ENCODE measurements at regions not wholly inside any gene's neighbourhood (a gene's known extent, or its start where the extent isn't known, plus 50 kb on each side); places are given as distances from the start of the nearest gene placed in this dataset.
A peak's percentile ranks its signal among the peaks of the same experiment; 100 is the strongest.

DNA sequence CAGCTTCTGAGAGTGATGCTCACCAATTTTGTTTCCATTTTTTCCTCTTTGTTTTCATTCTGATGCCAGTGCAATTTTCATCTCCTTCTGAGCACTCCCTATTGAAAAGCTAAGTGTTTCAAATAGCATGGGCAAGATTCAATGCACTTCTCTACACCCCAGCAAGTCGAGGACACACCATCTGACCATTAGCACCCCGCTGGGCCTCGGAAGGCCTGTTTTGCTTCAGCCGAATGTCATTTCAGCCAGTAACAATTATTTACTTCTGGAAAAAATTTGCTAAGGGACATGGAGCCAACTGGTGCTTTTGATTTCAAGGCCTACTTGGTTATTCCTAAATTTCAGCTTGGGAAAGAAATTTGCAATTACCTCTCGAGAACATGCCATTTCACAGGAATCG is 392.4 kb downstream of the RNF144A start:
- TF ChIP-seq, protein P1, sequence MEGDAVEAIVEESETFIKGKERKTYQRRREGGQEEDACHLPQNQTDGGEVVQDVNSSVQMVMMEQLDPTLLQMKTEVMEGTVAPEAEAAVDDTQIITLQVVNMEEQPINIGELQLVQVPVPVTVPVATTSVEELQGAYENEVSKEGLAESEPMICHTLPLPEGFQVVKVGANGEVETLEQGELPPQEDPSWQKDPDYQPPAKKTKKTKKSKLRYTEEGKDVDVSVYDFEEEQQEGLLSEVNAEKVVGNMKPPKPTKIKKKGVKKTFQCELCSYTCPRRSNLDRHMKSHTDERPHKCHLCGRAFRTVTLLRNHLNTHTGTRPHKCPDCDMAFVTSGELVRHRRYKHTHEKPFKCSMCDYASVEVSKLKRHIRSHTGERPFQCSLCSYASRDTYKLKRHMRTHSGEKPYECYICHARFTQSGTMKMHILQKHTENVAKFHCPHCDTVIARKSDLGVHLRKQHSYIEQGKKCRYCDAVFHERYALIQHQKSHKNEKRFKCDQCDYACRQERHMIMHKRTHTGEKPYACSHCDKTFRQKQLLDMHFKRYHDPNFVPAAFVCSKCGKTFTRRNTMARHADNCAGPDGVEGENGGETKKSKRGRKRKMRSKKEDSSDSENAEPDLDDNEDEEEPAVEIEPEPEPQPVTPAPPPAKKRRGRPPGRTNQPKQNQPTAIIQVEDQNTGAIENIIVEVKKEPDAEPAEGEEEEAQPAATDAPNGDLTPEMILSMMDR (IDR thresholded peaks at IDR 0.05), result no peak
- intact Hi-C loops (cut with DNase I, micrococcal nuclease), result no loop called here
- H3K4me1 ChIP-seq (ENCODE audit: low read depth), result no peaks in the 10 kb centered on the region
- no peaks in the 10 kb centered on the region for H3K36me3 ChIP-seq (ENCODE audit: low read depth)
- DNase-seq (no peak), ATAC-seq (no peak)
- no peaks in the 10 kb centered on the region for H3K9me3 ChIP-seq
- no peak overlapping the region for H3K4me3 ChIP-seq

DNA sequence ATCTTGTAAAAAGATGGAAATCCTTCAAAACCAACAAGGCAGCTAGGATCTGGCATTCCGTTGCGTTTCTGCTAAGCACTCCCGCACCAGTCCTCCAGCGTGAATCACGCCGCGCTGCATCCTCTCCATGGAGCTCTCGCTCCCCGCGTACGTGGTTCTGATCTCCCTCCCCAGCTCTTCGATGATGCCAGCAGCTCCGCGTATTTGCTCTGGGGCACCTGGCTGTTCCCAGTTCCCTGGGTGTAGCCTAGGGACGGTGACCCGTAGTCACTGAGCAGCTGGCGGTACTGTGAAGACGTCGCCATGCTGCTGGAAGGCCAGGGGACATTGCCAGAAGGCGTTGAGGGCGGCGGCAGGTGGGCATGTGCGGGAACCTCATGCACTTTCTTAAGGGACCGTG is 407.5 kb downstream of the RNF144A start:
- Histone ChIP-seq H3K4me3 (no peak overlapping the region), H3K9me3 (no peaks in the 10 kb centered on the region), H3K4me1 (ENCODE audit: low read depth) (no peaks in the 10 kb centered on the region), H3K36me3 (ENCODE audit: low read depth) (no peaks in the 10 kb centered on the region)
- ATAC-seq (no peak), DNase-seq (peak in 1 of 3 donors; percentile 44)
- TF ChIP-seq, protein P1 (IDR thresholded peaks at IDR 0.05), result no peak
- intact Hi-C loops (cut with DNase I, micrococcal nuclease), result no loop called here

GRCh38 chr2:7325186-7325585 is 408.0 kb downstream of the RNF144A start:
- Histone ChIP-seq H3K9me3 (no peaks in the 10 kb centered on the region), H3K4me1 (ENCODE audit: low read depth) (no peaks in the 10 kb centered on the region), H3K36me3 (ENCODE audit: low read depth) (no peaks in the 10 kb centered on the region), H3K4me3 (no peak overlapping the region)
- no peak for DNase-seq
- no peak for ATAC-seq
- intact Hi-C loops (cut with DNase I, micrococcal nuclease), result no loop called here
- TF ChIP-seq, protein P1 (IDR thresholded peaks at IDR 0.05), result no peak

DNA sequence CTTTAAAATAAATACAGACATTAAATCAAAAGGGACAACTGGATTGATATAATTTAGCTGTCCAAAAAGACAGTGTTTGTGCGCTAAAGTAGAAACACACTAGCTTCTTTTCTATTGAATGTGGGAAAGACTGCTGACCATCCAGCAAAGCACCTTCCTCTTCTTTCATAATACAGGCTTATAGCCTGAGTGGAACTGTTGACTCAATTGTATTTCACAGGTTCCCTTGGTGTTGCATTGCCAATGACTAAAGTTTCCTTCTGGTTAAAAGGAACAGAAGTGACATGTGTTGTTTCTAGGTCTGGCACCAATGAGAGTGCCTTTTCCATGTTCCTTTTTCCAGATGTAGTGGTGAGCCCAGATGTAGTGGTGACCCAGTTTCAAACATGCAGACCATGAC is 412.3 kb downstream of the RNF144A start:
- TF ChIP-seq, protein P1 (IDR thresholded peaks at IDR 0.05), result no peak
- no peak for ATAC-seq
- H3K9me3 ChIP-seq, result no peaks in the 10 kb centered on the region

GRCh38 chr2:7333189-7333765 is 416.1 kb downstream of the RNF144A start:
- TF ChIP-seq, protein P1 (IDR thresholded peaks at IDR 0.05), result no peak
- no peak overlapping the region for H3K4me3 ChIP-seq
- H3K36me3 ChIP-seq (ENCODE audit: low read depth), result no peaks in the 10 kb centered on the region
- no peak for DNase-seq
- ATAC-seq, result no peak
- H3K9me3 ChIP-seq, result no peaks in the 10 kb centered on the region
- intact Hi-C loops (cut with DNase I, micrococcal nuclease), result no loop called here
- no peaks in the 10 kb centered on the region for H3K4me1 ChIP-seq (ENCODE audit: low read depth)

More for the DNA sequence above, 412.3 kb downstream of the RNF144A start:
- H3K4me1 ChIP-seq (ENCODE audit: low read depth), result no peaks in the 10 kb centered on the region
- intact Hi-C loops (cut with DNase I, micrococcal nuclease), result no loop called here
- no peak for DNase-seq
- H3K4me3 ChIP-seq, result no peak overlapping the region
- no peaks in the 10 kb centered on the region for H3K36me3 ChIP-seq (ENCODE audit: low read depth)

Measured in mucosa of descending colon (tissue), 3 donors.